OCI-LY7 (cell line): ENCODE measurements at regions not wholly inside any gene's neighbourhood (a gene's known extent, or its start where the extent isn't known, plus 50 kb on each side); places are given as distances from the start of the nearest gene placed in this dataset.
"Not testable (repeated sequence)": the region's sequence is repeated elsewhere in the genome, so short reads cannot be mapped to it uniquely, and the experiment has no call there.

Experiments
- BruUV-seq: library from RNA; stranded (reverse); fragments of 400-500 nt; replicated peaks from 2 replicates; lab custom pipeline; 2021; lab: Mats Ljungman, UMichigan
- CTCF ChIA-PET: fragments of 300-600 bp; sonication (Branson Sonifier 250); formaldehyde crosslinking; loops from one replicate; lab custom pipeline; 2022; ENCODE audit warnings: antibody characterized with exemption; ENCODE audit not compliant: unreplicated experiment; lab: Charles Lee
- POLR2A ChIA-PET: fragments of 300-600 bp; sonication (Branson Sonifier 250); formaldehyde crosslinking; loops from one replicate; lab custom pipeline; 2022; ENCODE audit warnings: antibody characterized with exemption; lab: Charles Lee
- DNase-seq: peaks from one replicate; pipeline ENCODE4 v3.0.0-alpha.2; 2015; ENCODE audit warnings: low spot score
- H2AFZ ChIP-seq: fragments of 200-600 bp; sonication (generic), shearing (Covaris generic); 2 replicates; pipeline ENCODE4 v1.6.1; 2014; ENCODE audit warnings: mild to moderate bottlenecking, antibody characterized with exemption, low read length, moderate library complexity
- H3K27ac ChIP-seq: fragments of 200-600 bp; sonication (generic); 2 replicates; pipeline ENCODE4 v1.5.1; 2014; ENCODE audit warnings: mixed run types, low read depth, mild to moderate bottlenecking, moderate library complexity, low read length, inconsistent platforms; ENCODE audit not compliant: poor library complexity, severe bottlenecking
- H3K36me3 ChIP-seq: fragments of 200-600 bp; sonication (generic); 2 replicates; pipeline ENCODE4 v1.6.1; 2014; ENCODE audit warnings: mild to moderate bottlenecking, antibody characterized with exemption, low read length, moderate library complexity, mixed read lengths; ENCODE audit not compliant: insufficient read depth
- H3K4me1 ChIP-seq: fragments of 200-600 bp; sonication (generic); 2 replicates; pipeline ENCODE4 v1.5.1; 2014; ENCODE audit warnings: mild to moderate bottlenecking, low read length; ENCODE audit not compliant: insufficient read depth, poor library complexity, severe bottlenecking
- H3K4me2 ChIP-seq: fragments of 200-600 bp; sonication (generic); 2 replicates; pipeline ENCODE4 v1.6.1; 2014; ENCODE audit warnings: mild to moderate bottlenecking, low read length
- H3K4me3 ChIP-seq: fragments of 200-600 bp; sonication (generic); 2 replicates; pipeline ENCODE4 v1.5.1; 2014; ENCODE audit warnings: mild to moderate bottlenecking, low read depth, low read length; ENCODE audit not compliant: poor library complexity, severe bottlenecking
- H3K79me2 ChIP-seq: fragments of 200-600 bp; sonication (generic); 2 replicates; pipeline ENCODE4 v1.6.1; 2016; ENCODE audit warnings: low read depth, mild to moderate bottlenecking, low read length, moderate library complexity, mixed read lengths; ENCODE audit not compliant: insufficient read depth
- H3K9me2 ChIP-seq: fragments of 200-600 bp; sonication (generic); 2 replicates; pipeline ENCODE4 v1.6.1; 2016; ENCODE audit warnings: mild to moderate bottlenecking, low read length, mixed read lengths; ENCODE audit not compliant: insufficient read depth
- H3K9me3 ChIP-seq: fragments of 200-600 bp; sonication (generic); 2 replicates; pipeline ENCODE4 v1.6.1; 2014; ENCODE audit warnings: mild to moderate bottlenecking, mixed run types, low read length, mixed read lengths
- H4K20me1 ChIP-seq: fragments of 200-600 bp; sonication (generic); 2 replicates; pipeline ENCODE4 v1.6.1; 2014; ENCODE audit warnings: mild to moderate bottlenecking, antibody characterized with exemption, low read length, moderate library complexity, mixed read lengths; ENCODE audit not compliant: insufficient read depth
- CTCF ChIP-seq: fragments of 200-600 bp; sonication (generic); conservative IDR thresholded peaks from 2 replicates; pipeline ENCODE4 v1.5.1; 2014; ENCODE audit warnings: mild to moderate bottlenecking, antibody characterized with exemption, low read length, moderate library complexity, mixed read lengths
- EZH2phosphoT487 ChIP-seq: fragments of 200-600 bp; sonication (generic); IDR thresholded peaks from 2 replicates; pipeline ENCODE4 v1.6.1; 2018; ENCODE audit warnings: low read depth, borderline replicate concordance, mild to moderate bottlenecking, mixed run types, antibody characterized with exemption, low read length, moderate library complexity, mixed read lengths
- intact Hi-C: fragments of 100-400 bp; cut with micrococcal nuclease; formaldehyde crosslinking; loops from one replicate; pipeline ENCODE4 v1.10.0; 2022; ENCODE audit not compliant: unreplicated experiment

- ChIA-PET CTCF (no interaction called here), POLR2A (interaction anchor here (0.6 kb wide), 1 partner anchor 819 kb away, joined by 3 read pairs; no protein-coding TSS in a partner anchor)
- Histone ChIP-seq H3K4me1 (no peaks in the 10 kb centered on the region), H3K4me2 (no peak overlapping the region), H3K9me2 (no peaks in the 10 kb centered on the region), H3K79me2 (no peaks in the 10 kb centered on the region), H3K9me3 (no peaks in the 10 kb centered on the region), H3K36me3 (no peaks in the 10 kb centered on the region), H3K27ac (no peak overlapping the region), H3K4me3 (no peak overlapping the region), H4K20me1 (no peaks in the 10 kb centered on the region), H2AFZ (no peak overlapping the region)
- no peak for DNase-seq
- intact Hi-C loops = no loop called here
- BruUV-seq = no TSS peak
- no peak for TF ChIP-seq CTCF
- TF ChIP-seq EZH2phosphoT487 = no peak
Measured at GRCh38 chr11:134724106-134724778, 312.2 kb upstream of the B3GAT1 start.

- H3K9me2 ChIP-seq, POLR2A ChIA-PET, H4K20me1 ChIP-seq, H3K36me3 ChIP-seq, H3K79me2 ChIP-seq, BruUV-seq, intact Hi-C loops, H3K4me1 ChIP-seq, CTCF ChIA-PET, H2AFZ ChIP-seq, H3K4me2 ChIP-seq, H3K9me3 ChIP-seq, H3K27ac ChIP-seq, H3K4me3 ChIP-seq, DNase-seq: not testable (repeated sequence)
Measured at GRCh38 chr11:134720691-134721070, 308.6 kb upstream of the B3GAT1 start.

- BruUV-seq, H2AFZ ChIP-seq, H3K36me3 ChIP-seq, POLR2A ChIA-PET, intact Hi-C loops, DNase-seq, H4K20me1 ChIP-seq, H3K4me3 ChIP-seq, H3K27ac ChIP-seq, H3K9me3 ChIP-seq, H3K4me2 ChIP-seq, CTCF ChIA-PET, H3K4me1 ChIP-seq, H3K9me2 ChIP-seq, H3K79me2 ChIP-seq: not testable (repeated sequence)
Measured at GRCh38 chr11:134719940-134720690, 308.1 kb upstream of the B3GAT1 start.
